ENCODE measurements at regions not wholly inside any gene's neighbourhood (a gene's known extent, or its start where the extent isn't known, plus 50 kb on each side); places are given as distances from the start of the nearest gene placed in this dataset.

DNA sequence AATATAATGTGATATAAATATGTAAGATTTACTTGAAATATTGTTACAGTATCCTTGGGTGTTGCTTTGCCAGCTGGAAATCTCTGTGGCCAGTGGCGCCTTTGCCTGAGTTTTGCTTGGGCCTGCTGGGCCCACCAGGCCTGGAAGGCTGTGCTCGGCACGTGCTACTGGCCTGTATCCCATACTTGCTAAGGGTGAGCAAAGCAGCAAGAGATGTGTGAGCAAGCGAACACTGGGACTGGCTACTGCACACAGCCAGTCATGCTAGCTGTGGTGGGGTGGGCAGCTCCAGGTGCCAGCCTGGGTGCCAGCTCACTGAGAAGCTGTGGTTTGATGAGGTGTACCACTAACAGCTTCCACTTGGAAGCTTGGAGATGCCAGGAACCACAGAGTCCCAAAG, 299.1 kb upstream of the GALNT5 start:
- Histone ChIP-seq H3F3A (ENCODE audit: control insufficient read depth, insufficient read depth) (no peaks in the 10 kb centered on the region), H3K4me2 (ENCODE audit: low read length) (no peak overlapping the region), H3K36me3 (ENCODE audit: control insufficient read depth, low read length) (no peaks in the 10 kb centered on the region), H3K9me2 (replicated peaks; ENCODE audit: control insufficient read depth, low read length) (no peaks in the 10 kb centered on the region), H4K20me1 (ENCODE audit: control insufficient read depth, insufficient read depth, low read depth, low read length) (no peaks in the 10 kb centered on the region), H3K9me3 (ENCODE audit: control insufficient read depth, insufficient read depth, low read length) (peaks cover 11% of the 10 kb centered on the region; the same call in 1 of the 2 replicates), H3K27me3 (ENCODE audit: control insufficient read depth, low read length) (no peaks in the 10 kb centered on the region), H3K4me1 (ENCODE audit: control insufficient read depth, low read length) (no peaks in the 10 kb centered on the region), H3K27ac (ENCODE audit: low read depth, low read length) (no peak overlapping the region), H3K79me2 (ENCODE audit: control insufficient read depth, low read length) (no peaks in the 10 kb centered on the region), H3K4me3 (ENCODE audit: low read length) (no peak overlapping the region)
- TF ChIP-seq, protein P1, sequence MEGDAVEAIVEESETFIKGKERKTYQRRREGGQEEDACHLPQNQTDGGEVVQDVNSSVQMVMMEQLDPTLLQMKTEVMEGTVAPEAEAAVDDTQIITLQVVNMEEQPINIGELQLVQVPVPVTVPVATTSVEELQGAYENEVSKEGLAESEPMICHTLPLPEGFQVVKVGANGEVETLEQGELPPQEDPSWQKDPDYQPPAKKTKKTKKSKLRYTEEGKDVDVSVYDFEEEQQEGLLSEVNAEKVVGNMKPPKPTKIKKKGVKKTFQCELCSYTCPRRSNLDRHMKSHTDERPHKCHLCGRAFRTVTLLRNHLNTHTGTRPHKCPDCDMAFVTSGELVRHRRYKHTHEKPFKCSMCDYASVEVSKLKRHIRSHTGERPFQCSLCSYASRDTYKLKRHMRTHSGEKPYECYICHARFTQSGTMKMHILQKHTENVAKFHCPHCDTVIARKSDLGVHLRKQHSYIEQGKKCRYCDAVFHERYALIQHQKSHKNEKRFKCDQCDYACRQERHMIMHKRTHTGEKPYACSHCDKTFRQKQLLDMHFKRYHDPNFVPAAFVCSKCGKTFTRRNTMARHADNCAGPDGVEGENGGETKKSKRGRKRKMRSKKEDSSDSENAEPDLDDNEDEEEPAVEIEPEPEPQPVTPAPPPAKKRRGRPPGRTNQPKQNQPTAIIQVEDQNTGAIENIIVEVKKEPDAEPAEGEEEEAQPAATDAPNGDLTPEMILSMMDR (IDR thresholded peaks at IDR 0.05; ENCODE audit: low read depth, low read length, poor library complexity, severe bottlenecking): no peak
- TF ChIP-seq EZH2phosphoT487 (IDR thresholded peaks at IDR 0.05; ENCODE audit: borderline replicate concordance, low read length): no peak

DNA sequence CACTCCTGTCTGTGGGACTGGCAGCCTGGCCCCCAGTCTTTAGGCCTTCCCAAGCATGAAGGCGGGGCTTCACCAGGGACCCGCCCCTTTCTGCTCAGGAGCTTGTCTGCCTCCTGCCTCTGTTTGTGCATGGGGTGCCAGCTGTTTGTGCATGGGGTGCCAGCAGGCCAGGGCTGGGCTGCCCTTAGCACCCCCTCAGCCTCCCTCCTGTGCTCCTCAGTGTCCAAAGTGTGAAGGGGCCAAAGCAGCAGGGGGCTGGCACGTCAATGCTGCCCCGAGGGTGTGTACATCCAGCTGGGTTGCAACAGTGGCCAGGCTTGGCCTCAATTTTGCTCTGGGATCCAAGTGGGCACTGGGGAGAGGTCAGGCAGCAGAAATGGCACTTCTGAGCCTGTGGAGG, 298.0 kb upstream of the GALNT5 start:
- H3K36me3 ChIP-seq (ENCODE audit: control insufficient read depth, low read length): no peaks in the 10 kb centered on the region
- no peak overlapping the region for H3K4me2 ChIP-seq (ENCODE audit: low read length)
- H3K9me3 ChIP-seq (ENCODE audit: control insufficient read depth, insufficient read depth, low read length): peaks cover 11% of the 10 kb centered on the region; the same call in 1 of the 2 replicates
- H3K4me3 ChIP-seq (ENCODE audit: low read length): no peak overlapping the region
- no peaks in the 10 kb centered on the region for H3K79me2 ChIP-seq (ENCODE audit: control insufficient read depth, low read length)
- no peaks in the 10 kb centered on the region for H3K27me3 ChIP-seq (ENCODE audit: control insufficient read depth, low read length)
- TF ChIP-seq, protein P1 (IDR thresholded peaks at IDR 0.05; ENCODE audit: low read depth, low read length, poor library complexity, severe bottlenecking): no peak
- no peak for TF ChIP-seq EZH2phosphoT487 (IDR thresholded peaks at IDR 0.05; ENCODE audit: borderline replicate concordance, low read length)
- no peaks in the 10 kb centered on the region for H3K4me1 ChIP-seq (ENCODE audit: control insufficient read depth, low read length)
- H4K20me1 ChIP-seq (ENCODE audit: control insufficient read depth, insufficient read depth, low read depth, low read length): no peaks in the 10 kb centered on the region
- H3K27ac ChIP-seq (ENCODE audit: low read depth, low read length): no peak overlapping the region
- H3F3A ChIP-seq (ENCODE audit: control insufficient read depth, insufficient read depth): no peaks in the 10 kb centered on the region
- no peaks in the 10 kb centered on the region for H3K9me2 ChIP-seq (replicated peaks; ENCODE audit: control insufficient read depth, low read length)

DNA sequence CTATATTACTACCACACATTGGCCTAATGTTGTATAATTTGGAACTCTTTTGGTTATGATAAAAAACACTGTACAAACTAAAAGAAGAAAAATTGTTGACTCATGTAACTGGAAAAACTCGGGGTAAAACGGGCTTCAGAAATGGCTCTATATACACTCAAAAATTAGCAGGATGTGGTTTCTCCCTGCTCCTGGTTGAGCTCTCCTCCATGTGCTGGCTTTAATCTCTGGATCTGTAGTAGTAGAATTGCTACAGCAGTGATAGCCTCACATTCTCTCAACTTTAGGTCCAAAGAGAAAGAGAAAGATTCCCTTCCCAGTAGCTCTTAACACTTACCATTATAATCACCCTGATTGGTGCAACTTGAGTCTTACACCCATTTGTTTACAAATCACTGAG, 274.9 kb upstream of the GALNT5 start:
- Histone ChIP-seq H3K4me2 (ENCODE audit: low read length) (no peak overlapping the region), H3K27me3 (ENCODE audit: control insufficient read depth, low read length) (no peaks in the 10 kb centered on the region), H3F3A (ENCODE audit: control insufficient read depth, insufficient read depth) (no peaks in the 10 kb centered on the region), H3K9me3 (ENCODE audit: control insufficient read depth, insufficient read depth, low read length) (no peaks in the 10 kb centered on the region), H3K36me3 (ENCODE audit: control insufficient read depth, low read length) (no peaks in the 10 kb centered on the region), H3K4me3 (ENCODE audit: low read length) (no peak overlapping the region), H3K27ac (ENCODE audit: low read depth, low read length) (no peak overlapping the region), H3K4me1 (ENCODE audit: control insufficient read depth, low read length) (no peaks in the 10 kb centered on the region), H4K20me1 (ENCODE audit: control insufficient read depth, insufficient read depth, low read depth, low read length) (no peaks in the 10 kb centered on the region), H3K9me2 (replicated peaks; ENCODE audit: control insufficient read depth, low read length) (no peaks in the 10 kb centered on the region), H3K79me2 (ENCODE audit: control insufficient read depth, low read length) (no peaks in the 10 kb centered on the region)
- TF ChIP-seq, protein P1 (IDR thresholded peaks at IDR 0.05; ENCODE audit: low read depth, low read length, poor library complexity, severe bottlenecking): no peak
- TF ChIP-seq EZH2phosphoT487 (IDR thresholded peaks at IDR 0.05; ENCODE audit: borderline replicate concordance, low read length): no peak

All from DOHH2 (cell line).